GM12878 (cell line): ENCODE measurements at regions not wholly inside any gene's neighbourhood (a gene's known extent, or its start where the extent isn't known, plus 50 kb on each side); places are given as distances from the start of the nearest gene placed in this dataset.

ENCODE experiments used
- ATAC-seq: fragments of 200-7000 bp; cut with Tn5 transposase; 3 replicates; pipeline ENCODE4 v1.9.1; 2020; ENCODE audit warnings: mild to moderate bottlenecking, moderate library complexity
- BruUV-seq: library from RNA; stranded (reverse); fragments of 400-500 nt; replicated peaks from 2 replicates; lab custom pipeline; 2021; lab: Mats Ljungman, UMichigan
- CTCF ChIA-PET: fragments of 300-600 bp; sonication (Branson Sonifier 250); formaldehyde crosslinking; extraction: SDS; loops from one replicate; lab custom pipeline; 2021; ENCODE audit warnings: inconsistent platforms; lab: Yijun Ruan, JAX
- POLR2A ChIA-PET: fragments of 350-600 bp; formaldehyde crosslinking; extraction: SDS; loops from one replicate; lab custom pipeline; 2021; ENCODE audit warnings: inconsistent platforms; lab: Charles Lee
- RAD21 ChIA-PET: fragments of 300-600 bp; sonication (Branson Sonifier 250); formaldehyde crosslinking; loops from one replicate; lab custom pipeline; 2023; ENCODE audit warnings: antibody characterized with exemption; ENCODE audit not compliant: unreplicated experiment; lab: Charles Lee
- SMC1A ChIA-PET: fragments of 300-600 bp; sonication (Branson Sonifier 250); formaldehyde crosslinking; loops from one replicate; lab custom pipeline; 2023; ENCODE audit not compliant: unreplicated experiment, uncharacterized antibody; lab: Charles Lee
- DNase-seq: peaks from one replicate; pipeline ENCODE4 v3.0.0-alpha.2; 2011; ENCODE audit warnings: low read depth, low spot score
- FAIRE-seq: peaks from 3 replicates; lab custom pipeline; 2011; peaks lifted over from hg19 to GRCh38; lab: Jason Lieb, UNC
- H2AFZ ChIP-seq: 2 replicates; pipeline ENCODE4 v1.6.0; 2011; ENCODE audit warnings: low read depth, low read length, control low read depth; ENCODE audit not compliant: control insufficient read depth
- H3K27ac ChIP-seq: 2 replicates; pipeline ENCODE4 v1.5.1; 2011; ENCODE audit warnings: control low read depth; ENCODE audit not compliant: control insufficient read depth, insufficient read depth
- H3K27me3 ChIP-seq, 2 experiments: replicated peaks in 1 of 2; 2 replicates each; pipeline versions ENCODE4 v1.6.0 to v1.6.1; 2011; ENCODE audit warnings: low read length in 1 of 2; ENCODE audit not compliant: control insufficient read depth in 2 of 2, insufficient read depth in 2 of 2
- H3K36me3 ChIP-seq, 2 experiments: 2 replicates each; pipeline ENCODE4 v1.5.1; 2011; ENCODE audit warnings: low read length in 1 of 2; ENCODE audit not compliant: control insufficient read depth in 2 of 2, insufficient read depth in 2 of 2
- H3K4me1 ChIP-seq: 2 replicates; pipeline ENCODE4 v1.6.1; 2011; ENCODE audit warnings: mild to moderate bottlenecking, low read length, moderate library complexity, mixed read lengths; ENCODE audit not compliant: control insufficient read depth, insufficient read depth
- H3K4me2 ChIP-seq: 2 replicates; pipeline ENCODE4 v1.6.0; 2011; ENCODE audit warnings: control low read depth; ENCODE audit not compliant: control insufficient read depth, insufficient read depth
- H3K4me3 ChIP-seq: fragments of 200-600 bp; sonication (generic); 2 replicates; pipeline ENCODE4 v1.5.1; 2016
- H3K79me2 ChIP-seq: 2 replicates; pipeline ENCODE4 v1.6.0; 2011; ENCODE audit warnings: low read length; ENCODE audit not compliant: control insufficient read depth, insufficient read depth
- H3K9ac ChIP-seq: 2 replicates; pipeline ENCODE4 v1.8.0; 2011; ENCODE audit warnings: low read length, control low read depth, mixed read lengths; ENCODE audit not compliant: control insufficient read depth, insufficient read depth
- H3K9me3 ChIP-seq: replicated peaks from 3 replicates; pipeline ENCODE4 v1.5.1; 2011; ENCODE audit warnings: mild to moderate bottlenecking, low read length; ENCODE audit not compliant: control insufficient read depth, insufficient read depth
- H4K20me1 ChIP-seq: 2 replicates; pipeline ENCODE4 v1.6.0; 2011; ENCODE audit not compliant: control insufficient read depth, insufficient read depth
- BCL3 ChIP-seq: IDR thresholded peaks from 2 replicates; pipeline ENCODE4 v1.6.1; 2011; ENCODE audit warnings: borderline replicate concordance, low read depth, mild to moderate bottlenecking, moderate library complexity, low read length; ENCODE audit not compliant: insufficient read depth, poor library complexity, severe bottlenecking
- CBFB ChIP-seq: IDR thresholded peaks from 2 replicates; pipeline ENCODE4 v1.6.1; 2016; ENCODE audit warnings: antibody characterized with exemption, low read depth
- CREB1 ChIP-seq: IDR thresholded peaks from 2 replicates; pipeline ENCODE4 v1.6.1; 2012; ENCODE audit warnings: low read depth, mild to moderate bottlenecking, inconsistent platforms
- CUX1 ChIP-seq: IDR thresholded peaks from 2 replicates; pipeline ENCODE4 v1.6.1; 2012; ENCODE audit warnings: improper control_type of control experiment, low read depth, low read length; ENCODE audit not compliant: insufficient replicate concordance
- FOXK2 ChIP-seq: fragments of 450-650 bp; IDR thresholded peaks from 2 replicates; pipeline ENCODE4 v1.6.1; 2017; ENCODE audit warnings: mild to moderate bottlenecking, moderate library complexity
- JUNB ChIP-seq: IDR thresholded peaks from 2 replicates; pipeline ENCODE4 v1.6.1; 2016; ENCODE audit warnings: antibody characterized with exemption, mild to moderate bottlenecking
- MLLT1 ChIP-seq: fragments of 450-650 bp; IDR thresholded peaks from 2 replicates; pipeline ENCODE4 v1.6.1; 2016; ENCODE audit warnings: mild to moderate bottlenecking
- MXI1 ChIP-seq: fragments of 150-350 bp; IDR thresholded peaks from 2 replicates; pipeline ENCODE4 v1.6.1; 2011; ENCODE audit warnings: low read depth, mild to moderate bottlenecking, inconsistent platforms, low read length, improper control_type of control experiment
- NR2F1 ChIP-seq: fragments of 450-650 bp; conservative IDR thresholded peaks from 2 replicates; pipeline ENCODE4 v1.6.1; 2017; ENCODE audit warnings: mild to moderate bottlenecking
- POLR2AphosphoS2 ChIP-seq: IDR thresholded peaks from 2 replicates; pipeline ENCODE4 v1.6.1; 2011; ENCODE audit warnings: low read depth, mild to moderate bottlenecking, low read length, improper control_type of control experiment, moderate library complexity
- SIN3A ChIP-seq: IDR thresholded peaks from 2 replicates; pipeline ENCODE4 v1.6.1; 2012; ENCODE audit warnings: low read depth, low read length, improper control_type of control experiment
- SMC3 ChIP-seq: IDR thresholded peaks from 2 replicates; pipeline ENCODE4 v1.6.1; 2011; ENCODE audit warnings: low read length, improper control_type of control experiment, borderline replicate concordance
- SRF ChIP-seq, 2 experiments: IDR thresholded peaks; 2 replicates each; pipeline ENCODE4 v1.6.1; 2011; ENCODE audit warnings: low read depth in 2 of 2, low read length in 2 of 2, mild to moderate bottlenecking in 1 of 2, moderate library complexity in 1 of 2
- STAT1 ChIP-seq: fragments of 450-650 bp; conservative IDR thresholded peaks from 2 replicates; pipeline ENCODE4 v1.6.1; 2014; ENCODE audit warnings: antibody characterized with exemption, mild to moderate bottlenecking
- STAT3 ChIP-seq: IDR thresholded peaks from 2 replicates; pipeline ENCODE4 v1.6.1; 2011; ENCODE audit warnings: low read depth, low read length, improper control_type of control experiment
- YY1 ChIP-seq: IDR thresholded peaks from 2 replicates; pipeline ENCODE4 v1.6.1; 2011; ENCODE audit warnings: low read depth, mild to moderate bottlenecking, low read length
- WGBS: methylation state at CpG from one replicate; pipeline ENCODE4 v1.1.6; 2016; ENCODE audit warnings: low lambda C conversion rate; ENCODE audit not compliant: insufficient replicate concordance, insufficient coverage; ENCODE audit errors: missing lambda C conversion rate; 5-methylcytosine and 5-hydroxymethylcytosine counted together
- in situ Hi-C: fragments of 300-500 bp; cut with MboI; formaldehyde crosslinking; loops from 9 replicates; pipeline ENCODE4 v1.14.3; 2018; ENCODE audit warnings: mixed read lengths
- intact Hi-C: fragments of 100-400 bp; cut with micrococcal nuclease; formaldehyde crosslinking; loops from one replicate; pipeline ENCODE4 v1.14.2; 2022; ENCODE audit not compliant: unreplicated experiment

GRCh38 chr3:72629191-72629631, 219.0 kb downstream of the SHQ1 start (continued):
- TF ChIP-seq CUX1 (no peak), JUNB (peak; percentile 17; the same call in 1 of the 2 replicates), POLR2AphosphoS2 (no peak)

GRCh38 chr3:72628065-72628464, 220.2 kb downstream of the SHQ1 start:
- H2AFZ ChIP-seq: no peak overlapping the region
- FAIRE-seq (no peak), DNase-seq (no peak), ATAC-seq (no peak)
- ChIA-PET RAD21 (no interaction called here), SMC1A (interaction anchor here (1.6 kb wide), 1 partner anchor 38 kb away, joined by 5 read pairs; no protein-coding TSS in a partner anchor), CTCF (no interaction called here), POLR2A (no interaction called here)
- intact Hi-C loops (loop anchor here (2.0 kb wide), 1 partner anchor 45 kb away; no protein-coding TSS in a partner anchor), in situ Hi-C loops (no loop called here)
- peaks cover 26% of the 10 kb centered on the region for H3K4me1 ChIP-seq
- H3K27ac ChIP-seq: no peak overlapping the region
- H3K27me3 ChIP-seq: no peaks in the 10 kb centered on the region
- no peak overlapping the region for H3K4me3 ChIP-seq
- BruUV-seq: no TSS peak
- no peaks in the 10 kb centered on the region for H3K36me3 ChIP-seq
- WGBS: 60% methylated on average over 6 of the region's 6 CpGs
- H3K79me2 ChIP-seq: no peaks in the 10 kb centered on the region
- no peak overlapping the region for H3K9ac ChIP-seq
- no peak overlapping the region for H3K4me2 ChIP-seq
- TF ChIP-seq STAT1 (no peak), SIN3A (no peak), MLLT1 (no peak), CREB1 (no peak), NR2F1 (no peak), STAT3 (no peak), FOXK2 (no peak), MXI1 (no peak), CBFB (no peak), BCL3 (no peak), SMC3 (no peak), YY1 (no peak), SRF (IDR thresholded peaks at IDR 0.05; ENCODE audit: low read depth in 2 of 2, low read length in 2 of 2) (no peak)
- peaks cover 3% of the 10 kb centered on the region; the same call in 1 of the 3 replicates for H3K9me3 ChIP-seq
- no peaks in the 10 kb centered on the region for H4K20me1 ChIP-seq
